Right lobe of liver (tissue), 4 donors: ENCODE measurements at regions not wholly inside any gene's neighbourhood (a gene's known extent, or its start where the extent isn't known, plus 50 kb on each side); places are given as distances from the start of the nearest gene placed in this dataset.

ENCODE experiments used
- CTCF ChIP-seq, 4 donors: fragments of 200-600 bp in 3 of 4; fragments of 450-650 bp in 1 of 4; IDR thresholded peaks; one replicate each; pipeline versions ENCODE4 v1.5.1 to v1.8.0; 2016 to 2022; ENCODE audit warnings: antibody characterized with exemption in 4 of 4, mild to moderate bottlenecking in 2 of 4
- POLR2A ChIP-seq: fragments of 450-650 bp; IDR thresholded peaks from one replicate; pipeline ENCODE4 v1.6.1; 2017; ENCODE audit warnings: antibody characterized with exemption, mild to moderate bottlenecking
- donor health status: DM: no; HTN: no; CAD: no.
- donor health status: DM: no; HTN: no; CAD: no.
- donor health status: DM: no; HTN: yes; CAD: no.

GRCh38 chr13:54699831-54700230 lies 1671.2 kb downstream of the OLFM4 start:
- no peak for TF ChIP-seq CTCF (IDR thresholded peaks at IDR 0.05)
- no peak for TF ChIP-seq POLR2A
